ENCODE measurements at regions not wholly inside any gene's neighbourhood (a gene's known extent, or its start where the extent isn't known, plus 50 kb on each side); places are given as distances from the start of the nearest gene placed in this dataset.

- Histone ChIP-seq H3K27me3 (no peaks in the 10 kb centered on the region), H3K4me3 (no peak overlapping the region), H3K36me3 (no peaks in the 10 kb centered on the region), H3K27ac (no peak overlapping the region), H3K9me3 (peaks cover 0 to 12% (median 3%) of the 10 kb centered on the region in 4 donors), H3K4me1 (no peaks in the 10 kb centered on the region)
- no peak for DNase-seq
- intact Hi-C loops (cut with DNase I; ENCODE audit: low total_unique reads): no loop called here
- no peak for TF ChIP-seq POLR2A (IDR thresholded peaks at IDR 0.05)
- no peak for TF ChIP-seq EP300 (IDR thresholded peaks at IDR 0.05)
- TF ChIP-seq POLR2AphosphoS5 (IDR thresholded peaks at IDR 0.05): no peak
- no peak for TF ChIP-seq CTCF (IDR thresholded peaks at IDR 0.05)
- 73 to 90% (median 84%) methylated on average over 8 of the region's 8 CpGs for WGBS, 5 donors
Measured at GRCh38 chr7:54701982-54702381, 57.0 kb downstream of the SEC61G start.

GRCh38 chr7:54699715-54700114 lies 59.3 kb downstream of the SEC61G start:
- Histone ChIP-seq H3K36me3 (no peaks in the 10 kb centered on the region), H3K4me3 (no peak overlapping the region), H3K4me1 (no peaks in the 10 kb centered on the region), H3K9me3 (peaks cover 0 to 12% (median 3%) of the 10 kb centered on the region in 4 donors), H3K27me3 (no peaks in the 10 kb centered on the region), H3K27ac (no peak overlapping the region)
- intact Hi-C loops (cut with DNase I; ENCODE audit: low total_unique reads): no loop called here
- WGBS, 5 donors: 56 to 90% (median 74%) methylated on average over 5 of the region's 5 CpGs
- no peak for DNase-seq
- TF ChIP-seq POLR2A (IDR thresholded peaks at IDR 0.05): no peak
- TF ChIP-seq POLR2AphosphoS5 (IDR thresholded peaks at IDR 0.05): no peak
- TF ChIP-seq EP300 (IDR thresholded peaks at IDR 0.05): no peak

GRCh38 chr7:54697659-54698186 lies 61.3 kb downstream of the SEC61G start:
- Histone ChIP-seq H3K9me3 (peaks cover 0 to 12% (median 3%) of the 10 kb centered on the region in 4 donors), H3K4me1 (no peaks in the 10 kb centered on the region), H3K4me3 (no peak overlapping the region), H3K27ac (no peak overlapping the region), H3K36me3 (no peaks in the 10 kb centered on the region), H3K27me3 (no peaks in the 10 kb centered on the region)
- TF ChIP-seq POLR2A (IDR thresholded peaks at IDR 0.05) (no peak), CTCF (IDR thresholded peaks at IDR 0.05) (no peak), EP300 (IDR thresholded peaks at IDR 0.05) (no peak), POLR2AphosphoS5 (IDR thresholded peaks at IDR 0.05) (no peak)
- WGBS, 5 donors: 62 to 86% (median 69%) methylated on average over 20 to 32 of the region's 32 CpGs
- intact Hi-C loops (cut with DNase I; ENCODE audit: low total_unique reads): no loop called here
- no peak for DNase-seq

- intact Hi-C loops (cut with DNase I; ENCODE audit: low total_unique reads): no loop called here
- TF ChIP-seq POLR2AphosphoS5 (IDR thresholded peaks at IDR 0.05) (no peak), CTCF (IDR thresholded peaks at IDR 0.05) (no peak), EP300 (IDR thresholded peaks at IDR 0.05) (no peak), POLR2A (IDR thresholded peaks at IDR 0.05) (no peak)
- WGBS, 5 donors: 86 to 97% (median 93%) methylated on average over 14 of the region's 14 CpGs
- Histone ChIP-seq H3K4me1 (no peaks in the 10 kb centered on the region), H3K27me3 (no peaks in the 10 kb centered on the region), H3K27ac (no peak overlapping the region), H3K9me3 (no peaks in the 10 kb centered on the region), H3K36me3 (no peaks in the 10 kb centered on the region), H3K4me3 (no peak overlapping the region)
- DNase-seq: no peak
Measured at GRCh38 chr7:54690892-54691291, 68.1 kb downstream of the SEC61G start.

- TF ChIP-seq EP300 (IDR thresholded peaks at IDR 0.05) (no peak), POLR2AphosphoS5 (IDR thresholded peaks at IDR 0.05) (no peak), POLR2A (IDR thresholded peaks at IDR 0.05) (no peak), CTCF (IDR thresholded peaks at IDR 0.05) (no peak)
- no peak overlapping the region for H3K4me3 ChIP-seq
Measured at GRCh38 chr7:54690050-54690443, 69.0 kb downstream of the SEC61G start.

More at GRCh38 chr7:54690050-54690443, 69.0 kb downstream of the SEC61G start:
- H3K27me3 ChIP-seq: no peaks in the 10 kb centered on the region
- WGBS, 5 donors: 45 to 65% (median 64%) methylated on average over 9 of the region's 9 CpGs
- no peaks in the 10 kb centered on the region for H3K9me3 ChIP-seq
- H3K4me1 ChIP-seq: no peaks in the 10 kb centered on the region
- intact Hi-C loops (cut with DNase I; ENCODE audit: low total_unique reads): no loop called here
- DNase-seq: no peak
- no peak overlapping the region for H3K27ac ChIP-seq
- H3K36me3 ChIP-seq: no peaks in the 10 kb centered on the region

Data from stomach (tissue), 8 donors.